Stomach (tissue), 4 donors: ENCODE measurements at regions not wholly inside any gene's neighbourhood (a gene's known extent, or its start where the extent isn't known, plus 50 kb on each side); places are given as distances from the start of the nearest gene placed in this dataset.

Source experiments
- EP300 ChIP-seq: sonication (generic); formaldehyde crosslinking; IDR thresholded peaks from one replicate; pipeline ENCODE4 v1.6.1; 2017; ENCODE audit warnings: antibody characterized with exemption
- POLR2A ChIP-seq, 4 donors: fragments of 450-650 bp; IDR thresholded peaks; one replicate each; pipeline ENCODE4 v1.6.1; 2016; ENCODE audit warnings: antibody characterized with exemption in 4 of 4, control low read depth in 2 of 4, mild to moderate bottlenecking in 1 of 4, moderate library complexity in 1 of 4
- POLR2AphosphoS5 ChIP-seq, 3 donors: sonication (generic); formaldehyde crosslinking; IDR thresholded peaks; one replicate each; pipeline ENCODE4 v1.6.1; 2016; ENCODE audit warnings: antibody characterized with exemption in 3 of 3
- TF ChIP-seq, protein P1 (sequence below), 7 experiments: fragments of 450-650 bp in 4 of 7; fragments of 200-600 bp in 3 of 7; sonication (generic) in 3 of 7; IDR thresholded peaks; one replicate each; pipeline ENCODE4 v1.5.1; 2016 to 2019; ENCODE audit warnings: antibody characterized with exemption in 7 of 7, control low read depth in 2 of 7, mild to moderate bottlenecking in 1 of 7

GRCh38 chr5:147997486-147997885 lies 66.3 kb upstream of the SPINK5 start:
- TF ChIP-seq, protein P1, sequence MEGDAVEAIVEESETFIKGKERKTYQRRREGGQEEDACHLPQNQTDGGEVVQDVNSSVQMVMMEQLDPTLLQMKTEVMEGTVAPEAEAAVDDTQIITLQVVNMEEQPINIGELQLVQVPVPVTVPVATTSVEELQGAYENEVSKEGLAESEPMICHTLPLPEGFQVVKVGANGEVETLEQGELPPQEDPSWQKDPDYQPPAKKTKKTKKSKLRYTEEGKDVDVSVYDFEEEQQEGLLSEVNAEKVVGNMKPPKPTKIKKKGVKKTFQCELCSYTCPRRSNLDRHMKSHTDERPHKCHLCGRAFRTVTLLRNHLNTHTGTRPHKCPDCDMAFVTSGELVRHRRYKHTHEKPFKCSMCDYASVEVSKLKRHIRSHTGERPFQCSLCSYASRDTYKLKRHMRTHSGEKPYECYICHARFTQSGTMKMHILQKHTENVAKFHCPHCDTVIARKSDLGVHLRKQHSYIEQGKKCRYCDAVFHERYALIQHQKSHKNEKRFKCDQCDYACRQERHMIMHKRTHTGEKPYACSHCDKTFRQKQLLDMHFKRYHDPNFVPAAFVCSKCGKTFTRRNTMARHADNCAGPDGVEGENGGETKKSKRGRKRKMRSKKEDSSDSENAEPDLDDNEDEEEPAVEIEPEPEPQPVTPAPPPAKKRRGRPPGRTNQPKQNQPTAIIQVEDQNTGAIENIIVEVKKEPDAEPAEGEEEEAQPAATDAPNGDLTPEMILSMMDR (IDR thresholded peaks at IDR 0.05), result no peak
- TF ChIP-seq EP300 (no peak), POLR2AphosphoS5 (IDR thresholded peaks at IDR 0.05) (no peak), POLR2A (IDR thresholded peaks at IDR 0.05) (no peak)
